Dedifferentiated amniotic fluid mesenchymal stem cell (primary cell): ENCODE measurements at regions not wholly inside any gene's neighbourhood (a gene's known extent, or its start where the extent isn't known, plus 50 kb on each side); places are given as distances from the start of the nearest gene placed in this dataset.
A peak's percentile ranks its signal among the peaks of the same experiment; 100 is the strongest.

Experiments used
- DNase-seq: peaks from one replicate; pipeline ENCODE4 v3.0.0-alpha.2; 2016; ENCODE audit errors: extremely low spot score

DNA sequence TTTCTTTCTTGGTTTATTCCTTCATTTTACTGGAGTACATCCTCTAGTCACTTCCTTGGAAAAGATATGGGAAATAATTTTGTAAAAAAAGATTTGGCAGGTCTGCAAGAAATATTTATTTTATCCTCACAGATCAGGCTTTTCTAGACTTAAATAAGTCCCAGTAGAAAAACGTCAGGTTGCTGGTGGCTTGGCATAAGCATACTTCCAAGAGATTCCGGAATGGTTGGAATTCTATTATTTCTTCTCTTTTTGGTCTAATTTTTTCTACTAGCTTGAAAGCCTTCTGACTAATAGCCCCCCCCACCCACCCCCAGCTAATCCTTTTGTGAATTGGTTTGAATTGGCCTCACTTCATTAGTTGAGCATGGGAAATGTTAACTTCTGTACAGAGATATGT is 147.6 kb downstream of the ZIC5 start:
- no peak for DNase-seq

DNA sequence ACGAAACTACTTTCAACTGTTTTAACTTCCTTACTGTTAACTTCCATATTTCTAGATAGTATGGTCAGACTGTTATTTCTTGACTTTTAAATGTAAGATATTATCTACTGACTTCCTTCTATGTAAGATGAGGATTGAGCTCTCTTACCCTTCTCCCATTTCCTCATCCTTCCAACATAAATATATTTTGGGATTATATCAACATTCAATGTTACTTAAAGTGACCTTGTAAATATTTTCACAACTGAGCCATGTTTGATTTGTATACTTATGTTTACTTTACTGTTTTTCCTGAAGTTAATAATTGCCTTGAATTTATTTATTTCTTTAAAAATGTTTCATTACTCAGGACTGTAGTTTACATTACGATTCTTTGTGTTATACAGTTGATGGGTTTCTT is 148.7 kb downstream of the ZIC5 start:
- DNase-seq = no peak

DNA sequence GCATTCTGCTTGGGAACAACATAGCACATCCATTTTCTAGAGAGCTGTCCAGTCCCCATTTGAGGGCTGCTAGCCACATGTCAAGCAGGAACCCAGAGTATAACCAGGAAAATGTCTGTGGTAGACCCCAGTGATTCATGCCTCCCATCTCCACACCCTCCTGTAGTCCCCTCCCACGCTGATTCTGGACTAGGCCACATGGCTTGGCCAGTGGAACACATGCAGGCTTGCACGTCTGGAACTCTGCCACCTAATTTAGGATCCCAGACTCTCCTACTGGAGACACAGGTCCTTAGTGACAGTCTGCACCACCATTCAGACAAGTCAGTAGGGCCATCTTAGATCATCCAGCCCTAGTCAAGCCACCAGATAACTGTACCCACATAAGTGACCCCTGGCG is 149.8 kb downstream of the ZIC5 start:
- DNase-seq = no peak

DNA sequence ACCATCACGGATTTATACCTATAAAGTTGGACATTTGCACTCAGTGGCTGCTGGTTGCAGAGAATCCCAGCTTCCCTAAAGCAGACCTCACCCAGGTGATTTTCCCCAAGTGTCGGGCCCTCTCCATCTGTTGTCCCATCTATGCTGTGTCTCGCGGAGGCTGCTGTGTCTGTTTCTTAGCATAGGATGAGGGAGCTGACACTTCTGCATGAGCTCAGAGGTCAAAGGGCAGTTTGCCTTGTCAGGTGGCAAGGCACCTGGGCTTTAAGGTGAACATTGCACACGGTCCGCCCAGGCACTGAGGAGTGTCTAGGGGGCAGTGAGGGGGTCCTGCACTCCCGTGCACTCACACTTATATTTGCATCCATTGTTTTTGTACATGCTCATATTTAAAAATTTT is 151.6 kb downstream of the ZIC5 start:
- DNase-seq = no peak

DNA sequence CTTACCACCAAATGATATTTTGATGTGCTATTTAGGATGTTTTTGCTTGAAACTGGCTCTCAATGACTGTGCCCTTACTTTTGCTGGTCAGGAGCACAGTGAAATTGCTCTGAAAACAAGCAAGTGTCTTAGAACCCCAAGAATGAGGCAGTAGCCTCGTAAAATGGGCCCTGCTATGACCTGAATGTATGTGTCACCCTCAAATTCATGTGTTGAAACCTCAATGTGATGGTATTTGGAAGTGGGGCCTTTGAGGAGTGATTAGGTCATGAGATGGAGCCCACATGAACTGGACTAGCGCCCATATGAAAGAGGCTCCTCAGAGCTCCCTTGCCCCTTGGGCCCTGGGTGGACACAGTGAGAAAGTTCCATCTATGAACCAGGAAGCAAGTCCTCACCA is 155.2 kb downstream of the ZIC5 start:
- DNase-seq = no peak

DNA sequence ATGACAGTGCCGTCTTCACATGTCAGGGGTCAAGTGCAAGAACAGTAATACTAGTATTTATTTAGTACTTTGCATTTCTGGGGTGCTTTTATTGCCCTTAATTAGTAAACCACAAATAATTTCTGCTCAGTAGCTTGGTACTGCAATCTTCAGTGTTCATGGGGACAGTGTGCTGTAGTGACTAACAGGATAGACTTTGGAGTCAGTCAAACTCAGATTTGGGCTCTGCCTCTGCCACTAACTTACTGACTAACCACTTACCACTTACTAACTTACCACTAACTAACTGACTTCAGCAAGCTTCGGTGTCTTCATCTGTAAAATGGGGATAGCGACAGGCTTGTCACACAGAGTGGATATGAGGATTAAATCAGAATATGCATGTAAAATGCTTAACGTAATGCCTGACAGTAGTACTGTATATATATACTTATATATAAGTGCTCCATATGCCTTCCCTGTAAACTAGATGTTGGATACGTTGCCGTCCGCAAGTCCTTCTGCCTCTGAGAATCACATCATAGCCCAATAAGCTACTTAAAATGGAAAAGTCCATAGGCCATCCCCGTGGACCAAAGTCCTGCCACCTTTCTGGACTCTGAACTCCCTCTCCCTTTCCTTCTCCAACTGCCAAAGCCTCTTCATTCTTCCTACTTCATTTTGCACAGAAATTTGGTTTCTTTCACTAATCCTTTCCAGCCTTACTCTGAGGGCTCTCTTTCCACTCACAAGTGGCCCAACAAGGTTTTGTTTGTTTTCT is 158.1 kb downstream of the ZIC5 start:
- no peak for DNase-seq

DNA sequence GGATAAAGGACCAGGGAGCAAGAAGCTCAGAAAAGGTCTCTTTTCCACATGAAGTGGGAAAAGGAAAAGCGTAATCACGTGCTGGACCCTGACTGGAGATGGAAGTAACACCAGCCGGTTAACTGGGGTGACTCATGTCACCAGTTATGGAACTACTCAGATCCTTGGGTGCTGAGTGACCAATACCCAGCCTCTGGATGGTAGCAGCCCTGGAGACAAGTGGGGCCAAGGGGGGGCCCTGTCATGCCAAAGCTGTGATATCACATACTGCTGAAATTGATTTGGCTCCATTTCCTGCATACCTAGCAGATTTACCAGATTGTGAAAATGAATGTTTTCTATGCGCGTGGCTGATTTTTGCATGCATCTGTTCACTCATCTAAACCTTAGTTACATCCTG is 158.9 kb downstream of the ZIC5 start:
- DNase-seq = peak; percentile 33

DNA sequence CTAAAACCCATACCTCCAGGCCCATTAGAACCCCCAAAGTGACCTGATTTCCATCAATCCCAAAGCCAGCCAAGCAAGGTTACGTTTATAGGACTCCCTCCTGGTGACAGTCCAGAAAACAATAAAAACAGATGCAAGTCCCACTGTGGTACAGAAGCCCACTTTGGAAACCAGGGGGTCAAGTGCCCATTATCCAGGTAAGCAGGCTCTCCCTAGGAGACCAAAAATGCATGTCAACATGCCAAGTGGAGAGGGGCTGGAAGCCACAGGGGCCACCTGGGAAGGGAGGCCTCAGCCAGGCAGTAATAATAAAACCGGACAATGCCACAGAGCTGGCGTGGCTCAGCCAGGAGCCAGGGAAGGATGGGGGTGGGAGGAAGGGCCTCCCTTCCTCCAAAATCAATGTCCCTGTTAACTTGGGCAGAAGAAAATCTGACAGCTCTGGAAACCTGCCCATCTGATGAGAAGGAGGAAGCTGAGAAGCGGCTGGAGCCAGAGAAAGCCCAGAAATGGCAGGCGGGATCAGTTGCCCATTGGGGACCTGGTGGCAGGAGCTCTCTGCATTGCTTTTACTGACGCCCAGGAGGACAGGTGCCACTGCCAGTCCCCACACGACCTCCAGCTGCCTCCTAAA is 160.4 kb downstream of the ZIC5 start:
- no peak for DNase-seq

DNA sequence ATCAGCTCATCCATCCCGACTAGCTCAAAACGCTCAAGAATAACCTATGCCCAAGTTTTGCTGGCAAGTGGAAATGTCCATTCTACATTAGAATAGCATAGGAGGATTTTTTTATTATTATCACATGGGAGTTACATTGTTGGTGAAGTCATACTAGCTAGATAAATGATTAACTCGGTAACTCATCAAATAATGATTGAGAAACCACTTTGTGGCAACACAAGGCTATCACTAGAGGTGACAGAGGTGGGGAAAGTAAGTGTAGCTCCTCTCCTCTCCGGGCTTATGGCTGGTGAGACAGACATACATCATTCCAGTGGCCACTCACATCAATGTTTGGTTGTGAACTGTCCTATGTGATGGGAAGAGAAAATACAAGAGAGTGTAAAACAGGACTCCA is 161.6 kb downstream of the ZIC5 start:
- no peak for DNase-seq

DNA sequence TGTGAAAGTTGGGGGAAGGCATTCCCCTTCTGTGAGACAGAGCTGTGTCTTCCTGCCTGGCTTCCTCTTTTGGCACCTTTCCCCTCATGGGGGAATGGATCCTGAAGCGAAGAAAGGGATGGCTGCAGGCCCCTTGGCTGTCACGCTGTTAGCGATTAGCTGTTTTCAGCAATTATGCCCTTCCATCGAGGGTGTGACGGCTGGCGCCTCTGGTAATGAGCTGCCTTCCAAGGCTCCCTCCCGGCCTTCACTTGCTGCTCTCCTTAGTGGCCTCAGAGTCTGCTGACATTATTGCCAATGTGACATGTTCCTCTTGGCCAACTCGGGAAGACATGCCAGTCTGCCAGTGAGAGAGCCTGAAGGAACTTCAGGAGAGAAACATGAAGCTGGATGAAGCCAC is 162.1 kb downstream of the ZIC5 start:
- DNase-seq = no peak

DNA sequence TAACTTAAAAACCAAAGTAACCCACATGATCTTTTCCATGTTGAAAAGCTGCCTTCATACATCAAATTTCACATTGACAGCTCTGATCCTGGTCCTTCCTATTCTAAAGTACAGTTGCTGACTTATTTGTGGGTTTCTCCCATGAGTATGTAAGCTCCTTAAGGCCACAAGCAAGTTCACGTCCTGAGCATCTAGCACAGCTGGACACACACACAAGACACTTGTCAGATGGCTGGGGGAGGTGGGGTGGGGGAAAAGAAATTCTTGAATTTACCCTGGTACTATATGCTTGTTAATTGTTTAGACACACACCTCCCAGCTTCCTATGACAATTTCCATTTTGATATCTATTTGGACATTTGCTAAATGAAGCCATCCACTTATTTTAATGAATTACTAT is 162.8 kb downstream of the ZIC5 start:
- no peak for DNase-seq

DNA sequence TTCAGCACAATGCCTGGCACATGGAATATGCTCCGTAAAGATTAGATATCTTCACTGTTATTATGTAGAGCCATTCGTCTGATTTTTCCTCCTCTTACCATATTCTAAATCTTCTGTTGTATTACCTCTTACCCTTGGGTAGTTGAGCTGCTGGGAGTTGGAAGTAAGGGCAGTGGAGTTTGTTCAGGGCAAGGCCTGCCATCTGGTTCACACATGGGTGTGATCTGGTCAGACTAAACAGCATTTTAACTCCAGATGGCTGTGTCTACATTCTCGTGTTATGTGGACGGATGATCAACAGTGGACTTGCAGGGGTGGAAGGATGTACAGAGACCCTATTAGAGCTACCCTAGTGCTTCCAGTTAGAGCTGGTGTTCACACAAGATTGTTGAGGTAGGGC is 164.9 kb downstream of the ZIC5 start:
- no peak for DNase-seq

DNA sequence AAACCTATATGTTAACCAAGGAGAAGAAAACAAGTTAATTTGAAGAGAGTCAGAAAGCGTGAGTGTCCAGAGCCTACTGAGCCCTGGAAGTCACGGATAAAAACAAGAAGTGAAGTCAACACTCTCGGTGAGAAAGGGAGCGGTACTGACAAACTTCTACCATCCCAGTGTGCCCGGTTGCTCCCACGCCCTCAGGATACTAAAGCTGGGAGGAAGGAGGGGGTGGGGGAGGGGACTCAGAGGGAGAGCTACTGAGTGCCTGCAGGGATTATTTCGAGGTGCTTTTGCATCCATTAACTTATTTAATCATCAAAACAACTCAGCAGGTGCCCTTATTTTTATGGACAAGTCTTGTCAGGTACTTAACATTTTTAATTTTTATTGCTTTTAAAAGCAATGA is 166.2 kb downstream of the ZIC5 start:
- no peak for DNase-seq

DNA sequence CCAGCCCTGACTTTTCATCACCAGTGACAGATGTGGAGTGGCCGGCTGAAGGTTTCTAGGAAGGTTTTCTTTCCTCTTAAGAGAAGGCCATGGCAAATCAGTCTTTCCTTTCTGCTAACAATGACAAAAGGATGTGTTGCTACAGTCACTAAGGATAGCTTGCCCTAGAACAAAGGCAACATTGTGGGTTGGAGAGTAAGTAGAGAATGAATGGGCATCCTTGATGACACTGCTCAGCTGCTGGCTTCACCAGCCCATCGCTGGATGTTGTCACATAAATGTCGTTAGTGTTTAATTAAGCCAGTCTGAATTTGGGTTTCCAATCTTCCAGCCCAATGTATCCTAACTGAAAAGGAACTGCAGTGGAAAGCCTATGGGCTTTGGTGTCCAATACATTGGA is 168.4 kb downstream of the ZIC5 start:
- DNase-seq = no peak

DNA sequence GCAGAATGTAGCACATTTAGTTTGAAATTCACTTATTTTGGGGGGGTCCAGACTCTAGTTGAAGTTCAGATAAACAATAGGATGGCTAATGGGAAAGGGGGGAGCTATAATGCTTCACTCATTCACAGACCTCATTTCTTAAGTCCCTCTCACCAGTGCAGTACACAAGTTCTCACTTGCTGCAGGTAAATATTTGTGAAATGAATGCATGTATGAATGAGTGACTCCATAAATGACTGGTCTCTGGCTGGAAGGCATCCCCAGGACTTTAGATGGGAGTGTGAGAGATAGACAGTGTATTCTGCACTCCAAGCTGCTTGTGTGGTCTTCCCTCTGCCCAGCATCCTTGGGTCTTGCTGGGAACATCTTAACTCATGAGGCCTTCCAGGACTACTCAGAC is 169.2 kb downstream of the ZIC5 start:
- DNase-seq = no peak

DNA sequence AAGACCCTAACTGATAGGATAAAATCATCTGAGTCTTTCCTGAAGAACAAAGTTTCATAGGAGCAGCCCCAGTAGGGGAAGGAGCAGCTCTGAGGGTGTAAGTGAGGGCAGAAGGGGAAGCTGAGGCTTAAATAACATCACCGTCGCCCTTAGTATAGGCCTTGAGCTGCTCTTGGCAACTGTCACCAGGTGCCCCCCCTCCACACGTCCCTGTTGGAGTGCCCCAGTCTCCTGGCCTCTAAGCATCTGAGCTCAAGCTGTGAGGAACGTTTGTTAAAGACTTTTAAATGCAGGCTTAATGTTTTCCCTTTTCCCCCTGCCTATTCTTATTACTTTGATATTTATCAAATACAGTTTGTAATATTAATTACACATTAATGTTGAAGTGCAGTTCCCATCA is 170.6 kb downstream of the ZIC5 start:
- no peak for DNase-seq

DNA sequence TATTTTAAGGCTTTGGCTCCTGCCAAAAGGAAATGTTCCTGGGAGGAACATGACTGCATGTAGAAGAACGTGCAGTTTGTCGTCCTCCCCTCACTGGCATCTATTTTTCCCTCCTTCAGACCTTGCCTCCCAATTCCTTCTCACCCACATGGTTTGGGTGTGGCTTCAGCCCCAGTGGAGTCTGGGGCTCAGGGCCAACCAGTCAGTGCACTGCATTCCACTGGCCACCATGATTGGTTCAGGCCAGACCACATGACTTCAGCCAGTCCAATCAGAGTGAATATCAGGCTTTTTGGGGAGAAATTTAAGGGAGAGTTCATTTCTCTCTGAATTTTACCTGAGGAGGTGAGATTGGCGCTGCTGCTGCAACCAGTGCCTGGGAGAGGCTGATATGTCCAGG is 171.6 kb downstream of the ZIC5 start:
- DNase-seq = no peak

DNA sequence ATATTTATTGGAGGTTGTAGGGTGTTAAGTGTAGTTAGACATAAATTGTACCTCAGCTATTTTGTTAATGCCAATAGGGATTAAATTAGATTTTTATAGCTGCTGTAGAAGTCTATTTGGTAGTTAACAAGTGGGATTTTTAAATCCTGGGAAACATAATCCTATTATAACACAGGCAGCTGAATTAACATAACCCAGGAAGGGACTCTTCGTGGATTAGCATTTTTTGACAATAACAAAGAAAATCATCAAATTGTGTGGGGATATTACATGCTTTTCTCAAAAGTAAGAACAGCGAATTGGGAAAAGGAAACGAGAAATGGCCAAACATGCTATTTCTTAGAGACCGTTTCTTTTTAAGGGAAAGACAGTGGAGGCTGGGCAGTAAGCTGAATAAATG is 172.8 kb downstream of the ZIC5 start:
- DNase-seq = no peak

DNA sequence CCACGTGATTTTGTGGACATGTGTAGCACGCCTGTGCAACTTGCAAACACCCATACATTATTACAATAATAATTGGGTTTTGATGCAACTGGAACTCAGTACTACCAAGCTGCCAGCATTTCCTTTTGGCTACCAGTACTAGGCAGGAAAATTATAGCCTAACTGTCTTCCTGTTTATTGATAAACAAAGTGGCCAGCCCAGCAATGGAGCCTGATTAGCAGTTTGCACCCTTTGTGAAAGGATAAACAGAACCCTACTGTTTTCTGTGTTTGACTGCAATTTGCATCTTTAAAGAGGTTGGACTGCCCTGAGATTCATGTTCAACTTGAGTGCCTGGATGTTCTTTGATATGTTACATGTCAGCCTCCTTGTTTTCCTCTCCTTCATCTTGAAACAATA is 173.9 kb downstream of the ZIC5 start:
- DNase-seq = no peak

DNA sequence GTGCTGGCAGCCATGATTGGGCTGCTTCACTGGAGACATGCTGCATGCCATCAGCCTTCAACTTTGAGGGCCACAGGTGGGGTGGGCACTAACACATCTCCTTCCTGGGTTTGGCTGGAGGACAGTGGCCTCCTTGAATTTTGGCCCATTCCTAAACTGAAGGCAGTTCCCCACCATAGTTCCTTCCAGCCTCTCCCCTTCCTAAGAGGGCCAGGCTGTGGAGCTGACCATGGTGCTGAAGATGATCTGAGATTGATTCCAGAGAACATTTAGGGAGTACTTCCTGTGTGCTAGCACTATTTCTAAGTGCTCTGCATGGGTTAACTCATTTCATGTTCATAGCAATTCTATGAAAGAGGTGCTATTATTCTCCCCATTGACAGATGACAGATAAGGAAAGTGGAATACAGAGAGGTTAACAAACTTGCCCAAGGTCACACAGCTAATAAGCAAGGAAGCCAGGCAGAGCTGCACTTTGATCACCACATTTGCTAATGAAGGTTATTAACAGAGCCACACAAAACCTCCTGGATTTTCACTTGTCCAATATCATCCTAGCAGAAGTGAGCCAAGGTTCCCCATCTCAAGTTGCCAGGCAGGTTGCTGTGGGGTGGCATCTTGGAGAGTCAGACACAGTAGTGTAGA is 175.3 kb downstream of the ZIC5 start:
- peak; percentile 29 for DNase-seq

DNA sequence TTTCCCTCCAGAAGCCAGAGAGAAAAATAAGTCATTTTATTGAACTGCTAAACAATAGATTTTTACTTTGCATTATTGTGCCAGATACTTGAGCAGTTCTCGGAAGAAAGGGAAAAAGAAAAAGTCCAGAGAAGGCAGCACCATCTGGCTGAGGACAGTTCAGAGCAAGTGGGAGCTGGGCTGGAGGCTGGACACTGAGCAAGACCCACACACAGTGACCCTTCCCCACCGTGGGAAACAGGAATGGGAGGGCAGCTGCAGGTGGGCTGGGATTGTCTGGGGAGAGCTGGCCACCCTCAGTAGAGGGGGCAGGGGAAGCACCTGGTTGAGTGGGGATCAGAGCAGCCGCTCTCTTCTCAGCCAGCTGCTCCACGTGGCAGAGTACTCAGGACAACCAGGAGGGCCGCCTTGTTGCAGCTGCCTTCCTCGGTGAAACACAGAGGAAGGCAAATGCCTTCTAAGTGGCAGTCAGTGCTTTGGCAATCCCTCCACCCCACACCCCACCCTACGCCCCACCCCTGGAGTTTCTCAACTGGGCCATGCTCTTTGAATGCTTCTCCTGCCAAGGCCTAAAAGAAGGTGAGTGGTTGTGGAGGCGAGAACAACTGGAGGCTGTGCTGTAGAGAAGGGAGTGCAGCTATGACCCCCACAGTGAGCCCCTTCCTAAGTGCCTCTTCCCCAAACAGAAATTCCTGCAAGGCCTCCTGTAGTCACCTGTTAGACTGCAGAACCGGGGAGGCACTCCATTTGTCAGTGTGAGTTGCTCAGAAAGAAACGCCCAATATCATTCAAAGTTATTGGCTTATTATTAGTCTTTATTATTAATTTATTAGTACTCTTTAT is 179.3 kb downstream of the ZIC5 start:
- DNase-seq = no peak

DNA sequence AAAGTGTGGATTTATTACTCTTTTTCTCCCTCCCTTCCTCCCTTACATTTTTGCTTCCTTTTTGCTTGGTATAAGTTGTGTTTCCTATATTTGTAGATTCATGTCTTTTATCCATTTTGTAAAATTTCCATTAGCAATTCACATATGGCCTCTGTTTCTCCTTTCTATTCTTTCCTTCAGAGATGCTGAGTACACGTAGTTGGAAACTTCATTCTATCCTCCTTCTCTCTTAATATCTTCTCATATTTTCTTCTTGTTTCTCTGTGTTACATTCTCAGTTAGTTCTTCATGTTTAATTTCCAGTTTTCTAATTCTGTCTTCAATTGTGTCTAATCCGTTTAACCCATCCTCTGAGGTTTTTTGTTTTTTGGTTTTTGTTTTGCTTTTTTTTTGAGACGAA is 188.9 kb downstream of the ZIC5 start:
- DNase-seq = no peak

DNA sequence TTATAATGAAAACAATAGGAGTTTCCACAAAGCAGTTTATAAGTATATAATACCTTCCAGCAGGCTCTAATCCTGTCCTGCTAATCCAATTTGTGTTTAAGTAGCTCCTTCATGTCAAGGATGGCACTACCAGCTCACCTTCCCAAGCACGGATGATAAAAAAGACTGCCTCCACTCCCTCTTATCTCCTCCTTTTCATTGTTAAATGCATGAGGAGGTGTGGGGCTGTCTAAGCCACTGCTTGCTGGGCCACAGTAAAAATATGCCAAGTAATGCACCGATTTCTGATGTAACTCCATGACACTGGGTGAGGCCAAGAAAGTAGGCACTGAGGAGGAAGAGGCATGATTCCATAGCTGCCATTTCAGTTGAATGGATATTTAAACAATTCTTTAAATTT is 193.1 kb downstream of the ZIC5 start:
- no peak for DNase-seq
